ENCODE measurements at regions not wholly inside any gene's neighbourhood (a gene's known extent, or its start where the extent isn't known, plus 50 kb on each side); places are given as distances from the start of the nearest gene placed in this dataset.

GRCh38 chr14:82342596-82342995 is 808.9 kb upstream of the SEL1L start:
- TF ChIP-seq TAF1 (IDR thresholded peaks at IDR 0.05; ENCODE audit: borderline replicate concordance, low read depth, low read length) (no peak), POLR2A (IDR thresholded peaks at IDR 0.05; ENCODE audit: low read depth, low read length) (no peak)
